ENCODE measurements at regions not wholly inside any gene's neighbourhood (a gene's known extent, or its start where the extent isn't known, plus 50 kb on each side); places are given as distances from the start of the nearest gene placed in this dataset.
"Not testable (repeated sequence)": the region's sequence is repeated elsewhere in the genome, so short reads cannot be mapped to it uniquely, and the experiment has no call there.

GRCh38 chr10:121278386-121278785, 319.9 kb downstream of the FGFR2 start:
- H3K4me1 ChIP-seq (ENCODE audit: control insufficient read depth in 1 of 2, insufficient read depth in 2 of 2, low read length in 2 of 2); ATAC-seq (ENCODE audit: low FRiP score); H3K27ac ChIP-seq (ENCODE audit: low read depth in 1 of 2, low read length in 2 of 2); H3K36me3 ChIP-seq (ENCODE audit: control insufficient read depth in 1 of 2, insufficient read depth in 2 of 2, low read length in 1 of 2); H3K27me3 ChIP-seq (ENCODE audit: control insufficient read depth in 1 of 2, insufficient read depth in 2 of 2, low read length in 1 of 2); intact Hi-C loops (cut with DNase I); H3K9me3 ChIP-seq (ENCODE audit: control insufficient read depth, low read length); H3K4me3 ChIP-seq (ENCODE audit: low read length in 2 of 2); DNase-seq: not testable (repeated sequence)
- 94 to 96% methylated on average over 3 of the region's 3 CpGs for WGBS, 2 donors

- no peak overlapping the region for H3K27ac ChIP-seq (ENCODE audit: low read depth in 1 of 2, low read length in 2 of 2)
- ATAC-seq (ENCODE audit: low FRiP score) (no peak), DNase-seq (no peak)
- H3K4me3 ChIP-seq (ENCODE audit: low read length in 2 of 2) = no peak overlapping the region
- 73 to 75% methylated on average over 2 of the region's 2 CpGs for WGBS, 2 donors
- peaks cover 5 to 8% of the 10 kb centered on the region in 2 donors for H3K4me1 ChIP-seq (ENCODE audit: control insufficient read depth in 1 of 2, insufficient read depth in 2 of 2, low read length in 2 of 2)
- intact Hi-C loops (cut with DNase I) = no loop called here
- H3K36me3 ChIP-seq (ENCODE audit: control insufficient read depth in 1 of 2, insufficient read depth in 2 of 2, low read length in 1 of 2) = no peaks in the 10 kb centered on the region
- no peaks in the 10 kb centered on the region for H3K9me3 ChIP-seq (ENCODE audit: control insufficient read depth, low read length)
- H3K27me3 ChIP-seq (ENCODE audit: control insufficient read depth in 1 of 2, insufficient read depth in 2 of 2, low read length in 1 of 2) = no peaks in the 10 kb centered on the region
Measured at GRCh38 chr10:121281576-121281975, 316.7 kb downstream of the FGFR2 start.

GRCh38 chr10:121282264-121282663, 316.0 kb downstream of the FGFR2 start:
- 87 to 93% methylated on average over 3 of the region's 3 CpGs for WGBS, 2 donors
- H3K36me3 ChIP-seq (ENCODE audit: control insufficient read depth in 1 of 2, insufficient read depth in 2 of 2, low read length in 1 of 2) = no peaks in the 10 kb centered on the region
- DNase-seq = no peak
- peaks cover 5 to 12% of the 10 kb centered on the region in 2 donors for H3K4me1 ChIP-seq (ENCODE audit: control insufficient read depth in 1 of 2, insufficient read depth in 2 of 2, low read length in 2 of 2)
- no peak overlapping the region for H3K27ac ChIP-seq (ENCODE audit: low read depth in 1 of 2, low read length in 2 of 2)
- no peak for ATAC-seq (ENCODE audit: low FRiP score)
- no peak overlapping the region for H3K4me3 ChIP-seq (ENCODE audit: low read length in 2 of 2)
- intact Hi-C loops (cut with DNase I) = no loop called here
- H3K27me3 ChIP-seq (ENCODE audit: control insufficient read depth in 1 of 2, insufficient read depth in 2 of 2, low read length in 1 of 2) = no peaks in the 10 kb centered on the region
- no peaks in the 10 kb centered on the region for H3K9me3 ChIP-seq (ENCODE audit: control insufficient read depth, low read length)

GRCh38 chr10:121282797-121283515, 315.3 kb downstream of the FGFR2 start:
- no peak for DNase-seq
- Histone ChIP-seq H3K27ac (ENCODE audit: low read depth in 1 of 2, low read length in 2 of 2) (no peak overlapping the region), H3K4me1 (ENCODE audit: control insufficient read depth in 1 of 2, insufficient read depth in 2 of 2, low read length in 2 of 2) (peaks cover 5 to 12% of the 10 kb centered on the region in 2 donors), H3K9me3 (ENCODE audit: control insufficient read depth, low read length) (no peaks in the 10 kb centered on the region), H3K27me3 (ENCODE audit: control insufficient read depth in 1 of 2, insufficient read depth in 2 of 2, low read length in 1 of 2) (no peaks in the 10 kb centered on the region), H3K36me3 (ENCODE audit: control insufficient read depth in 1 of 2, insufficient read depth in 2 of 2, low read length in 1 of 2) (no peaks in the 10 kb centered on the region), H3K4me3 (ENCODE audit: low read length in 2 of 2) (no peak overlapping the region)
- ATAC-seq (ENCODE audit: low FRiP score) = no peak
- 95 to 96% methylated on average over 11 of the region's 11 CpGs for WGBS, 2 donors
- intact Hi-C loops (cut with DNase I) = no loop called here

- DNase-seq (no peak), ATAC-seq (ENCODE audit: low FRiP score) (no peak)
- Histone ChIP-seq H3K36me3 (ENCODE audit: control insufficient read depth in 1 of 2, insufficient read depth in 2 of 2, low read length in 1 of 2) (no peaks in the 10 kb centered on the region), H3K27ac (ENCODE audit: low read depth in 1 of 2, low read length in 2 of 2) (no peak overlapping the region), H3K27me3 (ENCODE audit: control insufficient read depth in 1 of 2, insufficient read depth in 2 of 2, low read length in 1 of 2) (no peaks in the 10 kb centered on the region), H3K4me1 (ENCODE audit: control insufficient read depth in 1 of 2, insufficient read depth in 2 of 2, low read length in 2 of 2) (peaks cover 5 to 12% of the 10 kb centered on the region in 2 donors), H3K4me3 (ENCODE audit: low read length in 2 of 2) (no peak overlapping the region), H3K9me3 (ENCODE audit: control insufficient read depth, low read length) (no peaks in the 10 kb centered on the region)
- 3 to 6% methylated on average over 4 of the region's 4 CpGs for WGBS, 2 donors
- intact Hi-C loops (cut with DNase I) = no loop called here
Measured at GRCh38 chr10:121284936-121285335, 313.3 kb downstream of the FGFR2 start.

GRCh38 chr10:121285406-121286196, 312.6 kb downstream of the FGFR2 start:
- ATAC-seq (ENCODE audit: low FRiP score) = no peak
- intact Hi-C loops (cut with DNase I) = no loop called here
- WGBS, 2 donors = 26 to 32% methylated on average over 5 of the region's 5 CpGs

GRCh38 chr10:121288011-121288410, 310.2 kb downstream of the FGFR2 start:
- no peak overlapping the region for H3K4me3 ChIP-seq (ENCODE audit: low read length in 2 of 2)
- H3K27me3 ChIP-seq (ENCODE audit: control insufficient read depth in 1 of 2, insufficient read depth in 2 of 2, low read length in 1 of 2) = no peaks in the 10 kb centered on the region
- H3K9me3 ChIP-seq (ENCODE audit: control insufficient read depth, low read length) = no peaks in the 10 kb centered on the region
- ATAC-seq (ENCODE audit: low FRiP score) = no peak
- 72 to 95% methylated on average over 1 of the region's 1 CpG for WGBS, 2 donors
- H3K27ac ChIP-seq (ENCODE audit: low read depth in 1 of 2, low read length in 2 of 2) = no peak overlapping the region
- no peaks in the 10 kb centered on the region for H3K36me3 ChIP-seq (ENCODE audit: control insufficient read depth in 1 of 2, insufficient read depth in 2 of 2, low read length in 1 of 2)
- DNase-seq = no peak
- peaks cover 5 to 12% of the 10 kb centered on the region in 2 donors for H3K4me1 ChIP-seq (ENCODE audit: control insufficient read depth in 1 of 2, insufficient read depth in 2 of 2, low read length in 2 of 2)
- intact Hi-C loops (cut with DNase I) = no loop called here

More at GRCh38 chr10:121285406-121286196, 312.6 kb downstream of the FGFR2 start:
- H3K9me3 ChIP-seq (ENCODE audit: control insufficient read depth, low read length) = no peaks in the 10 kb centered on the region
- no peak overlapping the region for H3K4me3 ChIP-seq (ENCODE audit: low read length in 2 of 2)
- H3K4me1 ChIP-seq (ENCODE audit: control insufficient read depth in 1 of 2, insufficient read depth in 2 of 2, low read length in 2 of 2) = peaks cover 5 to 12% of the 10 kb centered on the region in 2 donors
- no peaks in the 10 kb centered on the region for H3K36me3 ChIP-seq (ENCODE audit: control insufficient read depth in 1 of 2, insufficient read depth in 2 of 2, low read length in 1 of 2)
- H3K27me3 ChIP-seq (ENCODE audit: control insufficient read depth in 1 of 2, insufficient read depth in 2 of 2, low read length in 1 of 2) = no peaks in the 10 kb centered on the region
- no peak overlapping the region for H3K27ac ChIP-seq (ENCODE audit: low read depth in 1 of 2, low read length in 2 of 2)
- DNase-seq = no peak

- Histone ChIP-seq H3K9me3 (ENCODE audit: control insufficient read depth, low read length) (no peaks in the 10 kb centered on the region), H3K4me3 (ENCODE audit: low read length in 2 of 2) (no peak overlapping the region), H3K36me3 (ENCODE audit: control insufficient read depth in 1 of 2, insufficient read depth in 2 of 2, low read length in 1 of 2) (no peaks in the 10 kb centered on the region), H3K4me1 (ENCODE audit: control insufficient read depth in 1 of 2, insufficient read depth in 2 of 2, low read length in 2 of 2) (peaks cover 5 to 12% of the 10 kb centered on the region in 2 donors), H3K27ac (ENCODE audit: low read depth in 1 of 2, low read length in 2 of 2) (no peak overlapping the region), H3K27me3 (ENCODE audit: control insufficient read depth in 1 of 2, insufficient read depth in 2 of 2, low read length in 1 of 2) (no peaks in the 10 kb centered on the region)
- intact Hi-C loops (cut with DNase I) = no loop called here
- DNase-seq (no peak), ATAC-seq (ENCODE audit: low FRiP score) (no peak)
- WGBS, 2 donors = 80 to 86% methylated on average over 6 of the region's 6 CpGs
Measured at GRCh38 chr10:121288864-121289661, 309.2 kb downstream of the FGFR2 start.

Measured in aorta (tissue), 5 donors.